Gastrocnemius medialis (tissue), 4 donors: ENCODE measurements at regions not wholly inside any gene's neighbourhood (a gene's known extent, or its start where the extent isn't known, plus 50 kb on each side); places are given as distances from the start of the nearest gene placed in this dataset.

Experiments used
- POLR2A ChIP-seq, 2 donors: fragments of 450-650 bp; IDR thresholded peaks; one replicate each; pipeline ENCODE4 v1.6.1; 2017; ENCODE audit warnings: antibody characterized with exemption in 2 of 2, mild to moderate bottlenecking in 2 of 2, moderate library complexity in 2 of 2
- TF ChIP-seq, protein P1 (sequence below), 5 experiments: fragments of 450-650 bp in 3 of 5; fragments of 200-600 bp in 2 of 5; sonication (generic) in 2 of 5; IDR thresholded peaks in 4 of 5; conservative IDR thresholded peaks in 1 of 5; 1 replicate in 4 of 5; 2 replicates in 1 of 5; pipeline ENCODE4 v1.5.1; 2016 to 2019; ENCODE audit warnings: antibody characterized with exemption in 5 of 5, mild to moderate bottlenecking in 3 of 5, moderate library complexity in 3 of 5

DNA sequence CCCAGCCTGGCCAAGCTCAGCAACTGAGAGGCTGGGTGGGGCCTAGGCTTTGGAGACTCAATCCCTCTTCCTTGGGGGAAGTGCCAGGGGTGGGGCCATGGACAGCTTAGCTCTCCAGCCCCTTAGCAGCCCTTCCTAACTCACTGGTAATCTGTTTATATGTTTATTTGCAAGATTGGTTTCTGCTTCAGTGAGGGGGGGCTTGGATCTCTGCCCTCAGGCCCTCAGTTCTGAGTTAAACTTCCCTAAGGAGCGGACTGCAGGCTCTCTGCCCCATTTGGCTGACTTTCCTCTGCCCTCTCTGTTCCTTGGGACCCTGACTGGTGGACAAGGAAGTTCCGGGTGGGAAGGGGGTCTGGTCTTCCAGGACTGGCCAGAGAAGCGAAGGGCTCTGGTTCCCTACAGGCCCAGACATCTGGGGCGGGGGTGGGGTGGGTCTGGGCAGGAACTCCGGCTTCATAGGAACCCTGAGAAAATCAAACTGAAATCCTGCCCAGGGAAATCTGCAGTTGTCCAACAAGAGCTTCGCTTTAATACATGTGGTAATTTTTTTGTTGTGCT is 51.4 kb downstream of the NALF2 start:
- TF ChIP-seq POLR2A (IDR thresholded peaks at IDR 0.05), result no peak
- TF ChIP-seq, protein P1, sequence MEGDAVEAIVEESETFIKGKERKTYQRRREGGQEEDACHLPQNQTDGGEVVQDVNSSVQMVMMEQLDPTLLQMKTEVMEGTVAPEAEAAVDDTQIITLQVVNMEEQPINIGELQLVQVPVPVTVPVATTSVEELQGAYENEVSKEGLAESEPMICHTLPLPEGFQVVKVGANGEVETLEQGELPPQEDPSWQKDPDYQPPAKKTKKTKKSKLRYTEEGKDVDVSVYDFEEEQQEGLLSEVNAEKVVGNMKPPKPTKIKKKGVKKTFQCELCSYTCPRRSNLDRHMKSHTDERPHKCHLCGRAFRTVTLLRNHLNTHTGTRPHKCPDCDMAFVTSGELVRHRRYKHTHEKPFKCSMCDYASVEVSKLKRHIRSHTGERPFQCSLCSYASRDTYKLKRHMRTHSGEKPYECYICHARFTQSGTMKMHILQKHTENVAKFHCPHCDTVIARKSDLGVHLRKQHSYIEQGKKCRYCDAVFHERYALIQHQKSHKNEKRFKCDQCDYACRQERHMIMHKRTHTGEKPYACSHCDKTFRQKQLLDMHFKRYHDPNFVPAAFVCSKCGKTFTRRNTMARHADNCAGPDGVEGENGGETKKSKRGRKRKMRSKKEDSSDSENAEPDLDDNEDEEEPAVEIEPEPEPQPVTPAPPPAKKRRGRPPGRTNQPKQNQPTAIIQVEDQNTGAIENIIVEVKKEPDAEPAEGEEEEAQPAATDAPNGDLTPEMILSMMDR (IDR thresholded peaks at IDR 0.05 in 4 of 5, conservative IDR thresholded peaks at IDR 0.05 in 1 of 5), result no peak
